ENCODE measurements at regions not wholly inside any gene's neighbourhood (a gene's known extent, or its start where the extent isn't known, plus 50 kb on each side); places are given as distances from the start of the nearest gene placed in this dataset.
"Not testable (repeated sequence)": the region's sequence is repeated elsewhere in the genome, so short reads cannot be mapped to it uniquely, and the experiment has no call there.

- no peak for DNase-seq (ENCODE audit: extremely low read depth in 1 of 2, low read depth in 1 of 2)
Measured at GRCh38 chr12:127500512-127501035, 766.4 kb upstream of the TMEM132C start.

- no peak for DNase-seq (ENCODE audit: extremely low read depth in 1 of 2, low read depth in 1 of 2)
Measured at GRCh38 chr12:127501916-127502315, 765.1 kb upstream of the TMEM132C start.

- no peak for DNase-seq (ENCODE audit: extremely low read depth in 1 of 2, low read depth in 1 of 2)
Measured at GRCh38 chr12:127503246-127503645, 763.7 kb upstream of the TMEM132C start.

- not testable (repeated sequence) for DNase-seq (ENCODE audit: extremely low read depth in 1 of 2, low read depth in 1 of 2)
Measured at GRCh38 chr12:127503996-127504395, 763.0 kb upstream of the TMEM132C start.

GRCh38 chr12:127504874-127505273, 762.1 kb upstream of the TMEM132C start:
- no peak for DNase-seq (ENCODE audit: extremely low read depth in 1 of 2, low read depth in 1 of 2)

GRCh38 chr12:127507341-127507740, 759.6 kb upstream of the TMEM132C start:
- no peak for DNase-seq (ENCODE audit: extremely low read depth in 1 of 2, low read depth in 1 of 2)

GRCh38 chr12:127509066-127509778, 757.7 kb upstream of the TMEM132C start:
- DNase-seq (ENCODE audit: extremely low read depth in 1 of 2, low read depth in 1 of 2), result no peak

- DNase-seq (ENCODE audit: extremely low read depth in 1 of 2, low read depth in 1 of 2), result no peak
Measured at GRCh38 chr12:127515941-127516340, 751.0 kb upstream of the TMEM132C start.

- no peak for DNase-seq (ENCODE audit: extremely low read depth in 1 of 2, low read depth in 1 of 2)
Measured at GRCh38 chr12:127516467-127516866, 750.5 kb upstream of the TMEM132C start.

- DNase-seq (ENCODE audit: extremely low read depth in 1 of 2, low read depth in 1 of 2), result no peak
Measured at GRCh38 chr12:127519779-127520178, 747.2 kb upstream of the TMEM132C start.

GRCh38 chr12:127526925-127527324, 740.0 kb upstream of the TMEM132C start:
- no peak for DNase-seq (ENCODE audit: extremely low read depth in 1 of 2, low read depth in 1 of 2)

- DNase-seq (ENCODE audit: extremely low read depth in 1 of 2, low read depth in 1 of 2), result no peak
Measured at GRCh38 chr12:127528551-127528950, 738.4 kb upstream of the TMEM132C start.

- DNase-seq (ENCODE audit: extremely low read depth in 1 of 2, low read depth in 1 of 2), result no peak
Measured at GRCh38 chr12:127531542-127531941, 735.4 kb upstream of the TMEM132C start.

GRCh38 chr12:127533353-127533752, 733.6 kb upstream of the TMEM132C start:
- no peak for DNase-seq (ENCODE audit: extremely low read depth in 1 of 2, low read depth in 1 of 2)

- no peak for DNase-seq (ENCODE audit: extremely low read depth in 1 of 2, low read depth in 1 of 2)
Measured at GRCh38 chr12:127536833-127537428, 730.0 kb upstream of the TMEM132C start.

GRCh38 chr12:127538316-127538715, 728.7 kb upstream of the TMEM132C start:
- DNase-seq (ENCODE audit: extremely low read depth in 1 of 2, low read depth in 1 of 2), result no peak

- DNase-seq (ENCODE audit: extremely low read depth in 1 of 2, low read depth in 1 of 2), result no peak
Measured at GRCh38 chr12:127539226-127539858, 727.6 kb upstream of the TMEM132C start.

GRCh38 chr12:127542391-127542790, 724.6 kb upstream of the TMEM132C start:
- no peak for DNase-seq (ENCODE audit: extremely low read depth in 1 of 2, low read depth in 1 of 2)

- no peak for DNase-seq (ENCODE audit: extremely low read depth in 1 of 2, low read depth in 1 of 2)
Measured at GRCh38 chr12:127542931-127543330, 724.0 kb upstream of the TMEM132C start.

- DNase-seq (ENCODE audit: extremely low read depth in 1 of 2, low read depth in 1 of 2), result no peak
Measured at GRCh38 chr12:127546721-127547505, 720.1 kb upstream of the TMEM132C start.

- no peak for DNase-seq (ENCODE audit: extremely low read depth in 1 of 2, low read depth in 1 of 2)
Measured at GRCh38 chr12:127548123-127548553, 718.8 kb upstream of the TMEM132C start.

Measured in activated CD8-positive, alpha-beta memory T cell treated with anti-CD3 and anti-CD28 coated beads for 1 hour (primary cell).